Lower leg skin (tissue), 4 donors: ENCODE measurements at regions not wholly inside any gene's neighbourhood (a gene's known extent, or its start where the extent isn't known, plus 50 kb on each side); places are given as distances from the start of the nearest gene placed in this dataset.
"Not testable (repeated sequence)": the region's sequence is repeated elsewhere in the genome, so short reads cannot be mapped to it uniquely, and the experiment has no call there.

Source experiments
- DNase-seq, 2 donors: peaks; one replicate each; pipeline ENCODE4 v3.0.0-alpha.2; 2019; ENCODE audit warnings: low spot score in 2 of 2
- H3K4me3 ChIP-seq: fragments of 200-600 bp; sonication (generic); 2 replicates; pipeline ENCODE4 v1.5.1; 2017; ENCODE audit warnings: mild to moderate bottlenecking, low read depth; ENCODE audit not compliant: poor library complexity, severe bottlenecking
- CTCF ChIP-seq, 3 donors: fragments of 450-650 bp; IDR thresholded peaks; one replicate each; pipeline ENCODE4 v1.5.1; 2016; ENCODE audit warnings: antibody characterized with exemption in 3 of 3, mild to moderate bottlenecking in 3 of 3, moderate library complexity in 2 of 3
- POLR2A ChIP-seq, 2 donors: fragments of 450-650 bp; IDR thresholded peaks; one replicate each; pipeline ENCODE4 v1.6.1; 2016 to 2017; ENCODE audit warnings: antibody characterized with exemption in 2 of 2, mild to moderate bottlenecking in 1 of 2, moderate library complexity in 1 of 2
- WGBS, 2 donors: methylation state at CpG; one replicate each; pipeline ENCODE4 v1.1.5; 2018; 5-methylcytosine and 5-hydroxymethylcytosine counted together
- intact Hi-C: fragments of 100-400 bp; cut with DNase I; formaldehyde crosslinking; loops from one replicate; pipeline ENCODE4 v1.15.0; 2023; ENCODE audit warnings: low total_unique reads

- TF ChIP-seq CTCF (IDR thresholded peaks at IDR 0.05) (no peak), POLR2A (IDR thresholded peaks at IDR 0.05) (no peak)
- no peak overlapping the region for H3K4me3 ChIP-seq
- 83 to 90% methylated on average over 4 of the region's 4 CpGs for WGBS, 2 donors
- intact Hi-C loops: no loop called here
- DNase-seq: no peak
Measured at GRCh38 chr16:77046206-77046605, 144.8 kb upstream of the MON1B start.

GRCh38 chr16:77048085-77048484 is 142.9 kb upstream of the MON1B start:
- intact Hi-C loops: no loop called here
- no peak for DNase-seq
- no peak overlapping the region for H3K4me3 ChIP-seq
- no peak for TF ChIP-seq CTCF (IDR thresholded peaks at IDR 0.05)
- TF ChIP-seq POLR2A (IDR thresholded peaks at IDR 0.05): no peak

- 83 to 87% methylated on average over 4 of the region's 4 CpGs for WGBS, 2 donors
- no peak overlapping the region for H3K4me3 ChIP-seq
- TF ChIP-seq CTCF (IDR thresholded peaks at IDR 0.05) (no peak), POLR2A (IDR thresholded peaks at IDR 0.05) (no peak)
- intact Hi-C loops: no loop called here
- DNase-seq: no peak
Measured at GRCh38 chr16:77049577-77049976, 141.4 kb upstream of the MON1B start.

- H3K4me3 ChIP-seq, intact Hi-C loops, DNase-seq: not testable (repeated sequence)
Measured at GRCh38 chr16:77056597-77056996, 134.4 kb upstream of the MON1B start.

- WGBS, 2 donors: 46 to 59% methylated on average over 7 of the region's 7 CpGs
Measured at GRCh38 chr16:77057161-77057774, 133.7 kb upstream of the MON1B start.

GRCh38 chr16:77059446-77059845 is 131.5 kb upstream of the MON1B start:
- DNase-seq: no peak
- TF ChIP-seq CTCF (IDR thresholded peaks at IDR 0.05): no peak
- no peak overlapping the region for H3K4me3 ChIP-seq
- intact Hi-C loops: no loop called here

More at GRCh38 chr16:77057161-77057774, 133.7 kb upstream of the MON1B start:
- no peak for TF ChIP-seq POLR2A (IDR thresholded peaks at IDR 0.05)
- TF ChIP-seq CTCF (IDR thresholded peaks at IDR 0.05): no peak
- H3K4me3 ChIP-seq: no peak overlapping the region
- intact Hi-C loops: no loop called here
- no peak for DNase-seq
